RKO (cell line): ENCODE measurements at regions not wholly inside any gene's neighbourhood (a gene's known extent, or its start where the extent isn't known, plus 50 kb on each side); places are given as distances from the start of the nearest gene placed in this dataset.
A peak's percentile ranks its signal among the peaks of the same experiment; 100 is the strongest.

Experiments
- DNase-seq: peaks from one replicate; pipeline ENCODE4 v3.0.0-alpha.2; 2016; ENCODE audit warnings: low spot score

DNA sequence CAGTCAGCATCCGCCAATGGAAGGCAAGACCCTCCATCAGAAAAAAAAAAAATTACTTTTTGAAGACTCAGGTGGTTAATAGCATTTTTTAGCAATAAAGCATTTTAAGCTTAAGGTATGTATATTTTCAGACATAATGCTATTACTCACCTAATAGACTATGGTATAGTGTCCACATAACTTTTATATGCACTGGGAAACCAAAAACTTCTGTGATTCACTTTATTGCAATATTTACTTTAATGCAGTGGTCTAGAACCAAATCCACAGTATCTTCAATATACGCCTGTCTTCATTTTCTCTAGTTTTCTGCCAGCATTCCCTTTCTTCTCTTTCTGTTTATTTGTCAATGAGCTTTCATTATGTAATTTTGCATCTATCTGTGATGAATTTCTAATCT is 418.1 kb downstream of the SLITRK6 start:
- no peak for DNase-seq

DNA sequence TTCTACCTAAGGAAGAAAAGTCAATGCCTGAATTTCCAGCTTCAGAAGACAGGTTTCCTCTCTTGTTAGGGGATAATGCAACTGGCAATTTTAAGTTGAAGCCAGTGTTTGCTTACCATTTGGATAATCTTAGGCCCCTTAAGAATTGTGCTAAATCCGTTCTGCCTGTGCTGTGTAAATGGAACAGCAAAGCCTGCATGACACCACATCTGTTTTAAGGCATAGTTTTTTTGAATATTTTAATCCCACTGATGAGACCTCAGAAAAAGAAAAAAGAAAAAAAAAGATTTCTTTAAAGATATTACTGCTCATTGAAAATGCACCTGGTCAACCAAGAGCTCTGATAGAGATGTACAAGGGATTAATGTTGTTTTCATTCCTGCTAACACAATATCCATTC is 419.2 kb downstream of the SLITRK6 start:
- DNase-seq = no peak

DNA sequence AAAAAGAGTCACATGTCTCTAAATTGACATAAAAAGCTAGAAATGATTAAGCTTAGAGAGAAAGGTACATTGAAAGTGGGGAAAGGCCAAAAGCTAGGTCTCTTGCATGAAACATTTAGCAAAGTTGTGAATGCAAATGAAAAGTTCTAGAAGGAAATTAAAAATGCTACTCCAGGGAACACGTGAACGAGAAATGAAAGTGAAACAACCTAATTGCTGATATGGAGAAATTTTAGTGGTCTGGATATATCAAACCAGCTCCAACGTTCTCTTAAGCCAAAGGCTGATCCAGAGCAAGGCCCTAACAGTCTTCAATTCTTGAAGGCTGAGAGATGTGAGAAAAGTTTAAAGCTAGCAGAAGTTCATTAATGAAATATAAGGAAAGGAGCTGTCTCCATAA is 419.8 kb downstream of the SLITRK6 start:
- no peak for DNase-seq

DNA sequence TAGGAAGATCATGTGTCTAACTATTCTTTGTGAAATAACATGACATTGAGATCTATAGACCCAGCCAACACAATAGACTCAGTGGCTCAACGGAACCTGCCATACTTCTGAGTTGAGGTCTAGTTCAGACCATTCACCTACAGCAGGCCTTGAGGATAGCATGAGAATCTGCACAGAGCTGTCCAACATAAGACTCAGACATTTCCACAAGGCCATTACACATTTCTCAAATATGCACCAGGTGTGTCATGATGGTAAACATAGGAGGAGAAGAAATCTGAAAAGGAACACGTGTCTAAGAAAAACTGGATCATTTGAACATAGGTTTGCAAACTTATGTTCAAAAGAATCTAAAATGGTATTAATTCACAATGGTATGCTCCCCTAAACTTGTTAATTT is 421.4 kb downstream of the SLITRK6 start:
- DNase-seq = no peak

DNA sequence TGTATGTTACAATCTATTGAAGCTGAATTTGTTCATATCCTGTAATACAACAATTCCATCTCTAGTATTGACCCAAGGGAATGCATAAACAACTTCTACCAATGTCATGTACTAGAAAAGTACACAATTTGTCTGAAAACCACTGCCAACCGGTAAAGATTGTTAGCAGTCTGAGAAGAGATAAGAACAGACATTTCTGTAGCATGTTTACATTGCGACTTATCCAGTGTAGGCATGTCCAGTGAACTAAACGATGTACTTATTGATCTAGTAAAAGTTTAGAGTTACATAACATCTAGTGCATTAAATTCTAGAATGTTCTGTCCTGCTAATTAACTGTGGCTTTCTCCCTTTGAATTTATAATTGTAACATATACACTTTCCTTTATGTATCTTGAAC is 425.9 kb downstream of the SLITRK6 start:
- no peak for DNase-seq

DNA sequence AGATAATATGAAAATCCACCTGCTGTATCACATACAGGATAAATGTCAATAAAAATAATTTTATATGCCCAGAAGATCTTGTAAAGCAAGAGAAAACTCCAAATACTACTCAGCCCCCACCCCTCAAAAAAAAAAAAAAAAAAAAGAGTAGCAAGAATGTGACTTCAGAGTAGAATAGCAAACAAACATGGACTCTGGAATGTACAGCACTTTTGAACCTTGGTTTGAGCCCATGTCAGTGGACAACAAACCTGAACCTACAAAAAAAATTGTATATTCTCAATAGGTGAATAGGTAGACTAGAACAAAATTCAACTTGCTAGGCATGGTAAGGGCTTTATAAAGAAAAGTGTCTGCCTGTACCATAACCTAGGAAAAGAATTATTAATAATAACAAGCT is 428.0 kb downstream of the SLITRK6 start:
- no peak for DNase-seq

DNA sequence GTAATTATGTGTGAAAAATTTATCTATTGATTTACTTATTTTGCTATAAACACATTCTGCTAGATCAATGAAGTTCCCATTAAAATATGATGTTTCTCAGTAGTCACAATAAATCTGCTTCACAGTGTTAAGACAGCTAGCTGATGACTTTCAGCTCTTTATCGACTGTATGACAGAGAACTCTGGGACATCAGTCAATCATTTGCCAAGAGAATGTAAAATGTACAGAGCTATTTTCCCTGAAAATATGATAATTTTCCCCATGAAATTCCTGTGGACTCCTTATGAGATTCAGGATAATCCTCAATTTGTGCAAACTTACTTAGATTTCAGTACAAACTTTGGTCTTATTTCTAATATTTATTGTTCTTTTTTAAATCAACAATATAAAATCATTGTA is 430.5 kb downstream of the SLITRK6 start:
- no peak for DNase-seq

DNA sequence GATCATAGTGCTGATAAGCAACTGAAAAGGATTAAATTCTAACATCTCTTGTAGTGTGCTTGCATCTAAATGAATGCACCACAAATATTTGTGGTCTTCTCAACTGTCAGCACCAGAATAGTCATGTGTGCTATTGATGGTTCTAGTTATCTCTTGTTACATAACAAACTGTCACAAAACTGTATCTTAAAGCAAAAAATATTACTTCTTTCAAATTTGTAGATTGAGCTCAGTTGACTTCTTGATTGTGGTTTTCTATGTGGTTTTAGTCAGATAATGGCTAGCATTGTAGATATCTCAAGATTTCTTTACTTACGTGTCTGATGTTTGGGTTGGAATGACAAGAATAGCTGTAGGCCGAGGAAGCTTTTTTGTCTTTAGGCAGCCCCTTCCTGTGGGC is 431.3 kb downstream of the SLITRK6 start:
- no peak for DNase-seq

DNA sequence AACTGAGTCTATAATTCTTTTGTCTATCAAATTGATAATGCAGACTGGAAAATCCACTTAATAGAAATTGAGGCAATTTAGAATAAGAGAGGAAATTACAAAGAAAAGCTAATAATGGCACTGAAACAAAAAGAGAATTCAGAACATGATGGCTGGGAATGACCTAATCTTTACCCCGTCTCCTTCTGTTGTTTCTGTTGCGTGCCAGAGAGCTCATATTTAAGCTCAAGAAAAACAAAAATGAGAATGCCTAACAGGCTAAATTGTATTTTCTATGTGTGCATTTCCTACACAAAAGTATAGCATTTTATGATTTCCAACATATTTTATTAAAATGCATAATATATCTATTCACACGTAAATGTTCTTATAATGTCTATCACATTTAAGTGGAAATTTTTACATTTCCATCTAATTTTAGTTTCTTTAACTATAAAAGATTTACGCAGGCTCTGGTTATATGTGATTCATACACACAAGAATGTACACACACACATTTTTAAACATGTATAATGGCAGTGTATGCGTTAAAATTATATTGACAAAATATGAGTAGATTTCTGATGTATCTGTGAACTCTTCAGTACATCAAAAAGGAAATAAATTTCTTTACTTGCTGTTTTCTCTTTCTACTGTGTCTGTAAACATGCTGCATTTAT is 432.3 kb downstream of the SLITRK6 start:
- no peak for DNase-seq

DNA sequence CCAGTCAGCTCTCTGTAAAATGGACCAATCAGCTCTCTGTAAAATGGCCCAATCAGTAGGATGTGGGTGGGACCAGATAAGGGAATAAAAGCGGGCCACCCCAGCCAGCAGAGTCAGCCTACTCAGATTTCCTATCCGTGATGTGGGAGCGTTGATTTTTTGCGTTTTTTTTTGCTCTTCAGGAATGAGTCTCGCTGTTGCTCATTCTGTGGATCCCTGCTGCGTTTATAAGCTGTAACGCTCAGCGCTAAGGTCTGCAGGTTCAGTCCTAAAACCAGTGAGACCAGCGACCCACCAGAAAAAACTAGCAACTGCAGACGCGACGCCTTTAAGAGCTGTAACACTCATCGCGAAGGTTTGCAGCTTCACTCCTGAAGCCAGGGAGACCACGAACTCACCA is 435.7 kb downstream of the SLITRK6 start:
- no peak for DNase-seq

DNA sequence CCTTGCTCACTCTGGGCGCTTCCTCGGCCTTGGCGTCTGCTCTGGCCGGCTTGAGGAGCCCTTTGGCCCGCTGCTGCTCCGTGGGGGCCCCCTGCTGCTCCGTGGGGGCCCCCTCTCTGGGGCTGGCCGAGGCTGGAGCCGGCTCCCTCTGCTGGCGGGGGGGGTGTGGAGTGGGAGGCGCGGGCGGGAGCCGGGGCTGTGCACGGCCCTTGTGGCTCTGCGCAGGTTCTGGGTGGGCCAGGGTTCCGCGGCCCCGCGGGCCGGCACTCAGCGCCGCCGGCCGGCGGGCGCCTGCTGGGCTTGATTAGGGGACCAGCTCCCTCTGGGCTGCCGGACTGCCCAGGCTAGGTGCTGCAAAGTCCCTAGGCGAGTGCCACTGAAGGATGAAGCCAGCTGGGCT is 436.2 kb downstream of the SLITRK6 start:
- no peak for DNase-seq

DNA sequence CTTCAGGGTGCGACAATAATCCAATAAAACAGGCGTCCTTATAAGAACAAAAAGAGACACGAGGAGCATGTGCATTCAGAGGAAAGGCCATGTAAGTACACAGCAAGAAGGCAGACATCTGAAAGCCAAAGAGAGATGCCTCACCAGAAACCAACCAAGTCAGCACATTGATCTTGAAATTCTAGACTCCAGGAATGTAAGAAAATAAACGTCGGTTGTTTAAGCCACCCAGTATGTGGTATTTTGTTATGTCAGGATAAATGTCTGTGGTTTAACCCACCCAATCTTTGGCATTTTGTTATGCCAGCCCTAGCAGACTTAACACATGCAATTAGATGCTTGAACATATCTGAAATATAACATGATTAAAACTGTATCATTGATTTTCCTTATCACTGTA is 452.0 kb downstream of the SLITRK6 start:
- DNase-seq = no peak

DNA sequence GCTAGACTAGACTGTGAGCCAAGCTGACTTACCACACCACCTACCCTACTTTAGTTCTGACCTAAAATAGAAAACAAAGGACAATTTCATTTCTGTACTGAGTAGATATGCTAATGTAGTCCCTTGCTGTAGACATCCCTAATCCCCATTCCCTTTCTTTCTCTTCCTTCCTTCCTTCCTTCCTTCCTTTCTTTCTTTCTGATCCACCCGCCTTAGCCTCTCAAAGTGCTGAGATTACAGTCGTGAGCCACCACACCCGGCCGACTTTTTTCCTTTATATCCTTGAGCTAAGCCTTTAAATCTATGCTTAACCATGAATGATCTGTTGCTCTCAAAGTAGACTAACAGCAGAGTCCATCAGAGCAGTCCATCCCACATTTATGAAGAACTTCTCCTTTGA is 465.0 kb downstream of the SLITRK6 start:
- no peak for DNase-seq

DNA sequence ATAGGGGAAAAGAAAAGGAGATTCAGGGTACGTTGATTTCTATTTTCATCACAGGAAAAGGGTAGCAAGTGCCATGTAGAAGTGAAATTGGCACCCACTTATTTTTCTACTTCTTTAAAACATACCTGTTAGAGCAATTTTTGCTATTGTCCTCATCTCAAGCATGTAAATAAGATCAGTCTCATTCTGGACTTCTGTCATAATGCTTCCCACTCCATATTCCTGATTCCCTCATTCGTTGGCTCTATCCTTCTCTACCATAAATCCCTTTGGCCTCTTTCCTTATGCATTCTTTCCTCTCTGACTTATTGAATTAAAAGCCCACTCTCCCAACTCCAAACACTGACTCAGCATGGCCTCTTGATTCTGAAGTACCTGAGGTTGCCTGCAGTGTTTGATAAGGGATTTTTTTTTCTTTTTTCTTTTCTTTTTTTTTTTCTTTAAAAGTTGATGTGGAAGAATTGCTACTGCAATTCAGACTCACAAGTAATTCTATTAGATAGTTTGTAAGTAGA is 465.7 kb downstream of the SLITRK6 start:
- no peak for DNase-seq

DNA sequence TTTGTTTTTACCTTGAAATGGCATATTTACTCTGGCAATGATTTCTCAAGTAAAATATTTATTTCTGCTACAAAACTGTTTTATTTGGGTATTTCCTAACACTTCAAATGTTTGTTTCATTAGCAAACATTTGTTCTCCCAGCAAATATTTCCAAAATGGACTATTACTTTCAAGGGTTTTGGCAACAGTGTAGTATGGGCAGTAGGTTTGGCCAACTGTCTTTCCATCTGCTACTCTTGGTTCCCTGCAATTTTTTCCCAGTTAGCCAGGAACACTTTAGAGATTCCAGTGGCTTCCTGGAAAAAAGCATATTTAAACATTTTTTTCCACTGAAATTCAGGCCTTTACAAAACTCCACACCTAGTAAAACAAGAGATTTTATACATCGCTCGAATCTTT is 466.6 kb downstream of the SLITRK6 start:
- DNase-seq = no peak

DNA sequence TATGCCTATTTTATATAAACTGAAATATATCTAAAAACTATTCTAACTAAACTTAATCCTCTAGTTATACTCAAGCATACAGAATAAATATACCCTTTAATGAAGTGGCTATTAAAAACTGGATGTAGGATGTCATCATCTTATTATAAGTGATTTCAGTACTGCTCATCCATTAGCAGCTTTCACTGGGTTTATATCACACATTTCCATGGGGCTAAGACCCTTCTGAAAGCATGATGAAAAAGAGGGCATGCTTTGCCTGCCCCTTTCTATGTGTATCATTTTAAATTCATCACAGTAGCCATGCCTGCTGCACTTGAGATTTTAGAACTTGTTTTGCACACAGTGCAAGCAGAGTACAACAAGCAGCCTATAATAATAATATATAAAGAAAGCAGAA is 477.5 kb downstream of the SLITRK6 start:
- no peak for DNase-seq

DNA sequence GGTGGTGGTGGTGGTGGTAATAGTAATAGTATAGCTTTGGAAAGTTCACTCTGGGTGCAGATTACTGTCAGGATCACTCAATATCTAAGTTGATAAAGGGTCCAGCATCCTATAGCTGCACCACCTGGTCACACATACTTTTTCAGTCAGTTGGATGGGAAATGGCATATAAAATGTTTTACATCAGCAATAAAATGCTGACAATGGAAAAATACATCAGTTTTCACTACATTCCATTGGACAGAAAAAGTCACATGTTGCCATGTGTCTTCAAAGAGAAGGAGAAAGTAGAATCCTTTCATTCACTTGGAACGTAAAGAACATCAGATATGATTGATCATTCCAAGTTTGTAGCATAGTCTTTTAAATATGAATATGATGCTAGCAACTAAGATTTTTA is 481.4 kb downstream of the SLITRK6 start:
- no peak for DNase-seq

DNA sequence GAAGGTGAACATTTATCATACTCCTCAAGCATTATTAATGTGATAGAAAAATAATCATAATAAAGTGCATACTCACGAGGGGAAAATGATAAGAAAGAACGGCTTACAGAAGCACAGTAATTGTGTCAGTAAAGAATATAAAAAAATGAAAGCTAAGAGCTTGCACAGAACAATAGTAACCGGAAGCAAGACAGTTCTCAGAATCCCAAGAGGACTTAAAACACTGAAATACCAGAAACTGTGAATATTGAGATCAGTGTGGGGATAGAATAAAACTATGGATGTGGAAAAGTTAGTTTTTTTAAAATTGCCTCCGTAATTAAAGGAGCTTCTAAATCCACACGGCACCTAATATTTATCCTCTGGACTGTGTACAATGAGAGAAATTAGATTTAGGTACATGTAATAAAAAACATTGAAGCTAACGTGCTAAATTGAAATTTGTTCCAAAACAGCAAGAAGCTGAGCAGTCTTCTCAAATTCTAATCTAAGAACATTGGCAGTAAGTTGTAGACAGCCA is 482.7 kb downstream of the SLITRK6 start:
- DNase-seq = no peak

DNA sequence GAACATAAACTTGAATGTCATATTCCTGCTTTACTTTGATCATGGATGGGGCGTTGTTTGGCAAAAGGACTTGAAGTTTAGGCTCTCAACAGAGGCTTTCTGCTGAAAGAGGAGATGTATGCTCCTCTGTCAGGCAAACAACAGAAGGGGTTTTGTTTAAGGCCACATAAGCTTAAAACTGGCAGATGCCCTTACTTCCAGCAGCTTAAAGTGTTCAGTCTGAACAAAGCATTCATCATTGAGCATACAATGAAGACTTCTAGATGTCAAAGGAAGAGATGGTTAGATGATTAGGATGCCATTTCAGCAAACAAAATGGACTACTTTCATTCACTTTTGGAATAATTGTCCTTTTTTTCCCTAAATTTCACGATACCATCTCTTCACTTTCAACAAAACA is 484.5 kb downstream of the SLITRK6 start:
- DNase-seq = no peak

DNA sequence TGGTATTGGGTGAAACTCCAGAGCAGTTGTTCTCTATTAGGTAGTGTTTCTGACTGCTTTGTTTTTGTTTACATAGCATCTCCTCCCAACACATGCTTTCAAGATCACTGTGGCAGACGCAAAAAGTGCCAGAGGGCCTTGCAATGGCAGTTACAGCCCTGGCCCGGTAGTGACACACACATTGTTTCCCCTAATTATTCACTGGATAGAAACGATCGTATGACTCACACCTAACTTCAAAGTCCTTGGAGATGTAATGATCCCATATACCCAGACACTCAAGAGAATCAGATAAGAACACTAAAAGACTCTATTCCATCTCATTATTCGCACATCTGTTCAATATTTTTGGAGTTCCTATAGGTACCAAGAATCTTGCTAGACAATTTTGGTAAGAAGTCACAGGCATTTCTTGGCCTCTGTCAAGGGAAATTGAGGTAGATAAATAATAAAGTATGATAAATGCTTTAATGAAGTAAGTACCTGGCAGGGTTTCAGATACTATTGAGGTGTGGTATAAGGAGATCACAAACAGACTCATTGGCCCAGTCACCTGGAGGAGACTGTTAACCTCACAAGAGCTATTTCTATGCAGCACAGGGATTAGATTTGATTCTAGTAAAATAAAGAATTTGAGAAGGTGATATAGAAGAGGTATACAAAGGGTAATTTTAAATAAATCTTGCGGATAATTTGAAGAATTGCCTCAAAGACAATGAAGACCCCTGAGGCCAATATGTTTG is 485.3 kb downstream of the SLITRK6 start:
- DNase-seq = peak; percentile 9

DNA sequence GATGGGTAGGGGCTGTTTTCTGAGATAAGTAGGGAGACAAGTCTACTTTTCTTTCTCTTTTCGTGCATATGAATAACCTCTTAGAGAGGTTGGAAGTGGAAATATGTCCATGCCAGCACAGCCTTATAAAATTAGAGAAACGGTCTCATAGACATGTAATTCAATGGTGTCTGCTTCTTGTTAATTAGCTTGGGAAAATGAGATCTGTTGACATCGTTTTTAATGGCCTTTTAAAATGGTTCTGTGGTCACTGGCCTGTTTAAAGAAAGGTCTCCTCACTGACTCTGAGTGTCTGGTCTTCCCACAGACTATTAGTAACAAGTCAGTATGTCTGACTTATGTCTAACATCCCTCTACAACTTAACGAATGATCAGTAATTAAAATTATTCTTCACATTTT is 487.1 kb downstream of the SLITRK6 start:
- no peak for DNase-seq

DNA sequence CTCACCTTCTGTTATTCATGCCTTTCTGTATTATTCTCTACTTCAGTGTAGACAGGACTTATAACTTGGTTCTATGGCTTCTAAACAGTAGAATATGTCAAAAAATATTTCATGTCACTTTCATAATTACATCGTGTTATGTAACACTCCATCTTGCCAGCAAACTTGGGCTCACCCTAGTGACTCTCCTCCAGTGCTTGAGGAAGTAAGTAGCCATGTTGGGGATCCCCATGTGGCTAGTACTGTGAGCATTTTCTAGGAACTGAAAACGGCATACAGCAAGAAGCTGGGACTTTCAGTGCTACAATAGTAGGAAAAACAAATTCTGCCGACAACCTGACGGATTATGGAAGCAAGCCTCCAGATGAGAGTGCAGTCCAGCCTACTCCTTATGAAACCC is 495.6 kb downstream of the SLITRK6 start:
- DNase-seq = no peak

DNA sequence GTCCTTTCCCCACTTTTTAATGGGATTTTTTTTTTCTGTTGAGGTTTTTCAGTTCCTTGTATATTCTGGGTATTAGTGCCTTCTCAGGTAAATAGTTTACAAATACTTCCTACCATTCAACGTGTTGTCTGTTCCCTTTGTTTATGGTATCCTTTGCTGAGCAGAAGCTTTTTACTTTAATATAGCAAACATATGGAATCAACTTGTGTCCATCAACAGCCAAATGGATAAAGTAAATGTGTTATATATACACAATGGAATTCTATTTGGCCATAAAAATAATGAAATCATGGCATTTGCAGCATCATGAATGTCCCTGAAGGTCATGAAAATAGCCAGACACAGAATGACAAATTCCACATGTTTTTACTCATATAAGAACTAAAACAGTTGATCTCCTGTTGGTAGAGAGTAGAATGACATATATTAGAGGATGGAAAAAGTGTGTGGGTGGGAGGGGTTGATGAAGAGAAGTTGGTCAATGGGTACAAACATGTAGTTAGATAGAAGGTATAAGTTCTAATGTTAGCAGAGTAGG is 500.8 kb downstream of the SLITRK6 start:
- no peak for DNase-seq
